ENCODE measurements at regions not wholly inside any gene's neighbourhood (a gene's known extent, or its start where the extent isn't known, plus 50 kb on each side); places are given as distances from the start of the nearest gene placed in this dataset.
"Not testable (repeated sequence)": the region's sequence is repeated elsewhere in the genome, so short reads cannot be mapped to it uniquely, and the experiment has no call there.

- TF ChIP-seq CTCF (IDR thresholded peaks at IDR 0.05) (no peak), POLR2A (IDR thresholded peaks at IDR 0.05) (no peak)
- 49% methylated on average over 8 of the region's 8 CpGs for WGBS, 2 donors
- no peaks in the 10 kb centered on the region for H3K4me1 ChIP-seq
- no peak for ATAC-seq
- no peak for DNase-seq
- no peak overlapping the region for H3K27ac ChIP-seq
- intact Hi-C loops (cut with DNase I) = no loop called here
- no peaks in the 10 kb centered on the region for H3K36me3 ChIP-seq (replicated peaks in 1 of 2; ENCODE audit: insufficient read depth in 1 of 2, low read depth in 2 of 2)
- no peaks in the 10 kb centered on the region for H3K9me3 ChIP-seq
- no peaks in the 10 kb centered on the region for H3K27me3 ChIP-seq
- H3K4me3 ChIP-seq = no peak overlapping the region
Observed at GRCh38 chr2:33706410-33706809, 107.3 kb upstream of the FAM98A start.

GRCh38 chr2:33704406-33704855, 105.3 kb upstream of the FAM98A start:
- no peaks in the 10 kb centered on the region for H3K27me3 ChIP-seq
- DNase-seq (no peak), ATAC-seq (no peak)
- H3K36me3 ChIP-seq (replicated peaks in 1 of 2; ENCODE audit: insufficient read depth in 1 of 2, low read depth in 2 of 2) = no peaks in the 10 kb centered on the region
- H3K4me3 ChIP-seq = no peak overlapping the region
- no peak overlapping the region for H3K27ac ChIP-seq
- 6 to 30% methylated on average over 1 of the region's 1 CpG for WGBS, 2 donors
- H3K4me1 ChIP-seq = no peaks in the 10 kb centered on the region
- H3K9me3 ChIP-seq = no peaks in the 10 kb centered on the region
- intact Hi-C loops (cut with DNase I) = no loop called here
- no peak for TF ChIP-seq CTCF (IDR thresholded peaks at IDR 0.05)
- TF ChIP-seq POLR2A (IDR thresholded peaks at IDR 0.05) = no peak

- ATAC-seq (no peak), DNase-seq (no peak)
- intact Hi-C loops (cut with DNase I) = no loop called here
- no peaks in the 10 kb centered on the region for H3K4me1 ChIP-seq
- H3K27ac ChIP-seq = no peak overlapping the region
- no peak for TF ChIP-seq CTCF (IDR thresholded peaks at IDR 0.05)
- no peak for TF ChIP-seq POLR2A (IDR thresholded peaks at IDR 0.05)
- no peaks in the 10 kb centered on the region for H3K9me3 ChIP-seq
- H3K27me3 ChIP-seq = no peaks in the 10 kb centered on the region
- H3K4me3 ChIP-seq = no peak overlapping the region
- no peaks in the 10 kb centered on the region for H3K36me3 ChIP-seq (replicated peaks in 1 of 2; ENCODE audit: insufficient read depth in 1 of 2, low read depth in 2 of 2)
Observed at GRCh38 chr2:33696234-33696633, 97.1 kb upstream of the FAM98A start.

- H3K36me3 ChIP-seq (replicated peaks in 1 of 2; ENCODE audit: insufficient read depth in 1 of 2, low read depth in 2 of 2) = no peaks in the 10 kb centered on the region
- no peak overlapping the region for H3K4me3 ChIP-seq
- no peak for DNase-seq
- intact Hi-C loops (cut with DNase I) = no loop called here
- ATAC-seq = no peak
- no peaks in the 10 kb centered on the region for H3K27me3 ChIP-seq
- no peaks in the 10 kb centered on the region for H3K4me1 ChIP-seq
- H3K27ac ChIP-seq = no peak overlapping the region
- no peaks in the 10 kb centered on the region for H3K9me3 ChIP-seq
- 0 to 84% methylated on average over 1 of the region's 1 CpG for WGBS, 2 donors
- TF ChIP-seq CTCF (IDR thresholded peaks at IDR 0.05) (no peak), POLR2A (IDR thresholded peaks at IDR 0.05) (no peak)
Observed at GRCh38 chr2:33694904-33695303, 95.8 kb upstream of the FAM98A start.

GRCh38 chr2:33690686-33691085, 91.6 kb upstream of the FAM98A start:
- H3K27ac ChIP-seq; ATAC-seq; intact Hi-C loops (cut with DNase I); H3K4me1 ChIP-seq; H3K36me3 ChIP-seq (replicated peaks in 1 of 2; ENCODE audit: insufficient read depth in 1 of 2, low read depth in 2 of 2); H3K4me3 ChIP-seq; H3K9me3 ChIP-seq; H3K27me3 ChIP-seq; DNase-seq: not testable (repeated sequence)
- WGBS, 2 donors = 77 to 88% methylated on average over 1 of the region's 1 CpG
